ENCODE measurements at regions not wholly inside any gene's neighbourhood (a gene's known extent, or its start where the extent isn't known, plus 50 kb on each side); places are given as distances from the start of the nearest gene placed in this dataset.

- no peak for TF ChIP-seq SMC3 (IDR thresholded peaks at IDR 0.05; ENCODE audit: low read depth, low read length)
- TF ChIP-seq JUND (IDR thresholded peaks at IDR 0.05), result no peak
Observed at GRCh38 chrX:142804085-142804484, 221.6 kb upstream of the SPANXN4 start.
